ENCODE measurements at regions not wholly inside any gene's neighbourhood (a gene's known extent, or its start where the extent isn't known, plus 50 kb on each side); places are given as distances from the start of the nearest gene placed in this dataset.

GRCh38 chr7:131835141-131835540, 278.7 kb upstream of the PODXL start:
- TF ChIP-seq CTCF (IDR thresholded peaks at IDR 0.05 in 2 of 3, conservative IDR thresholded peaks at IDR 0.05 in 1 of 3; ENCODE audit: insufficient read depth in 2 of 3, low read depth in 1 of 3, low read length in 3 of 3) (no peak), ETV5 (CRISPR knock-in tag; IDR thresholded peaks at IDR 0.05; ENCODE audit: low read depth) (no peak), EGR1 (conservative IDR thresholded peaks at IDR 0.05) (no peak), DNMT1 (IDR thresholded peaks at IDR 0.05) (no peak), HIVEP1 (CRISPR knock-in tag; IDR thresholded peaks at IDR 0.05) (no peak), PYGO2 (tag; IDR thresholded peaks at IDR 0.05) (no peak), BMI1 (IDR thresholded peaks at IDR 0.05; ENCODE audit: low read length) (no peak), RFX1 (IDR thresholded peaks at IDR 0.05) (no peak), SMC3 (conservative IDR thresholded peaks at IDR 0.05; ENCODE audit: insufficient read depth, low read depth, low read length) (no peak), KDM5B (IDR thresholded peaks at IDR 0.05; ENCODE audit: insufficient replicate concordance, low read depth, low read length) (no peak), FOXO4 (CRISPR knock-in tag; IDR thresholded peaks at IDR 0.05) (no peak)
